ENCODE measurements at regions not wholly inside any gene's neighbourhood (a gene's known extent, or its start where the extent isn't known, plus 50 kb on each side); places are given as distances from the start of the nearest gene placed in this dataset.

DNA sequence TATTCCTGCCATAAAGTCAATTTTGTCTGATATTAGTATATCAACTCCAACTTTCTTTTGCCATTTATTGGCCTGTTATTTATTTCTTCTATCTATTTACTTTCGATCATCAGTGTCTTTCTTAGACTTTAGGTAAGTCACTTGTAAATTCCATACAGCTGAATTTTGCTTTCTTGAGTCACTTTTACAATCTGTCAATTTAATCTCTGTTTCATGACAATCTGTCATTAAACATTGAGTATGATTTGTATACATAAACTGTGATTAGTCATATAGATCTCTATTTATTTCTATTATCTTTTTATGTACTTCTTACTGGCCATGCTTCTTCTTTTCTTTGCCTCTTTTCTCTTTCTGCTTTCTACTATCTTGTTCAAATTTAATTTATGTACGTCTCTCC lies 160.1 kb downstream of the TMA16 start:
- Mint-ChIP-seq H3K27me3 (ENCODE audit: insufficient read depth) (no peaks in the 10 kb centered on the region; the same call in 1 of the 2 replicates), H3K9me3 (peaks cover 7% of the 10 kb centered on the region; the same call in 1 of the 2 replicates), H3K4me3 (no peak overlapping the region), H3K4me1 (ENCODE audit: low read depth) (peaks cover 3% of the 10 kb centered on the region; the same call in 1 of the 2 replicates), H3K27ac (no peak overlapping the region), H3K36me3 (ENCODE audit: low read depth) (no peaks in the 10 kb centered on the region; the same call in 1 of the 2 replicates)
- TF ChIP-seq, protein P1, sequence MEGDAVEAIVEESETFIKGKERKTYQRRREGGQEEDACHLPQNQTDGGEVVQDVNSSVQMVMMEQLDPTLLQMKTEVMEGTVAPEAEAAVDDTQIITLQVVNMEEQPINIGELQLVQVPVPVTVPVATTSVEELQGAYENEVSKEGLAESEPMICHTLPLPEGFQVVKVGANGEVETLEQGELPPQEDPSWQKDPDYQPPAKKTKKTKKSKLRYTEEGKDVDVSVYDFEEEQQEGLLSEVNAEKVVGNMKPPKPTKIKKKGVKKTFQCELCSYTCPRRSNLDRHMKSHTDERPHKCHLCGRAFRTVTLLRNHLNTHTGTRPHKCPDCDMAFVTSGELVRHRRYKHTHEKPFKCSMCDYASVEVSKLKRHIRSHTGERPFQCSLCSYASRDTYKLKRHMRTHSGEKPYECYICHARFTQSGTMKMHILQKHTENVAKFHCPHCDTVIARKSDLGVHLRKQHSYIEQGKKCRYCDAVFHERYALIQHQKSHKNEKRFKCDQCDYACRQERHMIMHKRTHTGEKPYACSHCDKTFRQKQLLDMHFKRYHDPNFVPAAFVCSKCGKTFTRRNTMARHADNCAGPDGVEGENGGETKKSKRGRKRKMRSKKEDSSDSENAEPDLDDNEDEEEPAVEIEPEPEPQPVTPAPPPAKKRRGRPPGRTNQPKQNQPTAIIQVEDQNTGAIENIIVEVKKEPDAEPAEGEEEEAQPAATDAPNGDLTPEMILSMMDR (IDR thresholded peaks at IDR 0.05), result no peak
- no peak for DNase-seq

DNA sequence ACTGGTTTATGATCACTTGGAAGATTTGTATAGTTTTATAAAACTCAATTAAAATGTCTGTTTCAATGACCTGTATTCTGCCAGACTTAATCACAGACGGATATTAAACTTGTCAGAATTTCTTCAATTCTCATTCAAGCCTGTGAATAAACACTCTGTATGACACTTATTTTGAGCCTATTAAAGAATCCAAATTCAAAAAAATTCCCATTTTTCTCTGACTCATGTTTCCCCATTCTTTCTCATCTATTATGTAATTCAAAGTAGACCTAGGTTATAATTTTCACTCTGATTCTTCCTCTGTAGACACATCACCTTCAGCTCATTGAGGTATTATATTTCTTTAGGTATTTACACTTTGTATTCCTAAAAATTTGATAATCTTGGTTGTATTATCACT lies 166.1 kb downstream of the TMA16 start:
- Mint-ChIP-seq H3K4me3 (no peak overlapping the region), H3K4me1 (ENCODE audit: low read depth) (no peaks in the 10 kb centered on the region), H3K27me3 (ENCODE audit: insufficient read depth) (peaks cover 2% of the 10 kb centered on the region; the same call in 1 of the 2 replicates), H3K9me3 (peaks cover 4% of the 10 kb centered on the region; the same call in 1 of the 2 replicates), H3K36me3 (ENCODE audit: low read depth) (no peaks in the 10 kb centered on the region; the same call in 1 of the 2 replicates), H3K27ac (no peak overlapping the region)
- DNase-seq, result no peak
- TF ChIP-seq, protein P1 (IDR thresholded peaks at IDR 0.05), result no peak

DNA sequence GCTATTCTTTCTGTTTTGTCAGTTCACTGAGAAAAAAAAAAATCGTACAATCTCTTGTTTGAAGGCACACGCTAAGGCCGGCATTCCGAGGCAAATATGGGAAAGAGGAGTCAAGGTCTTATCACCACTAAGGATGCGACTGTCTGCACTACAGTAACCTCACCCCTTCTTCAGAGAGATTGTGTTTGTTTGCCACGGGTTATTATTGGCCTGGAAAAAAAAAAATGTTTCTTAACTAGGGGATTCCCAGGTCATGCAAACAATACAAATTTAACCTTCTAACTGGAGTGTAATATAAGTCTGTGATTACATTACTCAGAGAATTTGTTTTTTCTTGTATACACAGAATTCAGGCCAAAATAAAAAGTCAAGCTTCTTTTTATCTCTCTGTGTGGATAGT lies 168.3 kb downstream of the TMA16 start:
- H3K27me3 Mint-ChIP-seq (ENCODE audit: insufficient read depth), result peaks cover 2% of the 10 kb centered on the region; the same call in 1 of the 2 replicates
- no peaks in the 10 kb centered on the region; the same call in 1 of the 2 replicates for H3K9me3 Mint-ChIP-seq
- TF ChIP-seq, protein P1 (IDR thresholded peaks at IDR 0.05), result no peak
- no peak for DNase-seq
- H3K27ac Mint-ChIP-seq, result no peak overlapping the region
- H3K4me3 Mint-ChIP-seq, result no peak overlapping the region
- H3K4me1 Mint-ChIP-seq (ENCODE audit: low read depth), result no peaks in the 10 kb centered on the region
- H3K36me3 Mint-ChIP-seq (ENCODE audit: low read depth), result no peaks in the 10 kb centered on the region

DNA sequence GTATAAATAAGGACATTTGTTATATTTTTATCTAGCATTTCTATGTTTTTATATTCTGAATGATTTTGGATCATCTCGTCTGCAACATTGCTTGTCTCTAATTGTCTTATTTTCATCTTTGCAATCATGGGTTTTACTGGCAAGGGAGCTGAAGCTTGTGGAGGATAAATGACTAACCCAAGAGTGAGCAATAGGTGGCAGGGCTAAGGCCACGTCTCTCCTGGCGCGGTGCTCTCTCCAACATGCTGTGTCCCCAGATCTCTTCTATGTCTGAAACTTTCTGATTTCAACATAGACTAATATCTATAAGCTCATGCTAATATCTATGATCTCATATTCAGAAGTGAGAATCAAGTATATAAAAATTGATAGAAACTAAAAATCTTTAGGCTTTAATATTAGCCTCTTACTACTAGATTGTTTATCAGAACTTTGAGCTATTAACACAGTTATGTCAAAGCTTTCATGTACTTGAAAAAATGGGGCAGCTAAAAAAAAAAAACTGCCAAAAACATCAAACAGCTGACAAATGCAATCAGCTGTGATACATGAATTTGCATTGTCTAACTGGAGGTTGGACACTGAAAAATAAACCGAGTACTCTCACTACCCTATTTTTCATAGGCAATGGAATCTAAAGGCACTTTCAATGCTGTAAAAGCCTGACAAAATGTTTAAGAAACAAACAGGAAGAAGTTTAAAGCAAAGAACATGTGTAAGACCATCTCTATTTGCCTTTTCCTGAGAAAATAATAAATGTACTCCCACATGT lies 169.2 kb downstream of the TMA16 start:
- no peak overlapping the region for H3K4me3 Mint-ChIP-seq
- H3K27ac Mint-ChIP-seq, result no peak overlapping the region
- peaks cover 2% of the 10 kb centered on the region; the same call in 1 of the 2 replicates for H3K27me3 Mint-ChIP-seq (ENCODE audit: insufficient read depth)
- H3K36me3 Mint-ChIP-seq (ENCODE audit: low read depth), result no peaks in the 10 kb centered on the region
- DNase-seq, result no peak
- no peaks in the 10 kb centered on the region for H3K4me1 Mint-ChIP-seq (ENCODE audit: low read depth)
- TF ChIP-seq, protein P1 (IDR thresholded peaks at IDR 0.05), result no peak
- H3K9me3 Mint-ChIP-seq, result no peaks in the 10 kb centered on the region; the same call in 1 of the 2 replicates

DNA sequence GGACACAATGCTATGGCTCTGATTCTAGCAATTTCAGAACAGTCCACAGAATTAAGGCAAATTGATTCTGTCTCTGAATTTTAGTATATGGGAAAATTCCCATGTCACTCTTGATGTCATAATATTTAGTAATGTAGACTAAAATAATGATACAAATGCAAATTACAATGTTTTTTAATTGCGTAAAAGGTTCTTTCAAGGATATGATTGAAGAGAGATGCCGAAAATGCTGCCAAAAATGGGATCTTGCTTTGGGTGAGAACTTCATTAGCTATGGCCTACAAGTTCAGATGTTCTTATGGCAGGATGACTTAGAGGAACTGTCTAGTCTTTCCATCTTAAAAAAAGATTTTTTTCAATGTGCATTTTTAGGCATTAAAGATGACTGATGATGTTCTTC lies 170.6 kb downstream of the TMA16 start:
- no peak overlapping the region for H3K4me3 Mint-ChIP-seq
- no peaks in the 10 kb centered on the region; the same call in 1 of the 2 replicates for H3K9me3 Mint-ChIP-seq
- no peaks in the 10 kb centered on the region for H3K4me1 Mint-ChIP-seq (ENCODE audit: low read depth)
- H3K27ac Mint-ChIP-seq, result no peak overlapping the region
- H3K36me3 Mint-ChIP-seq (ENCODE audit: low read depth), result no peaks in the 10 kb centered on the region
- peaks cover 2% of the 10 kb centered on the region; the same call in 1 of the 2 replicates for H3K27me3 Mint-ChIP-seq (ENCODE audit: insufficient read depth)
- DNase-seq, result no peak
- TF ChIP-seq, protein P1 (IDR thresholded peaks at IDR 0.05), result no peak
